IMR-90 (cell line): ENCODE measurements at regions not wholly inside any gene's neighbourhood (a gene's known extent, or its start where the extent isn't known, plus 50 kb on each side); places are given as distances from the start of the nearest gene placed in this dataset.

Experiments used
- ATAC-seq: fragments of 200-7000 bp; cut with Tn5 transposase; 2 replicates; pipeline ENCODE4 v1.9.1; 2020; ENCODE audit warnings: low read depth, mild to moderate bottlenecking, moderate library complexity
- BruUV-seq: library from RNA; stranded (reverse); fragments of 400-500 nt; replicated peaks from 2 replicates; lab custom pipeline; 2021; lab: Mats Ljungman, UMichigan
- CTCF ChIA-PET: fragments of 300-600 bp; formaldehyde crosslinking; extraction: SDS; loops from one replicate; lab custom pipeline; 2021; ENCODE audit warnings: antibody characterized with exemption; lab: Yijun Ruan, JAX
- POLR2A ChIA-PET: fragments of 300-600 bp; sonication (Branson Sonifier 250); formaldehyde crosslinking; loops from one replicate; lab custom pipeline; 2022; ENCODE audit warnings: antibody characterized with exemption; ENCODE audit not compliant: unreplicated experiment; lab: Charles Lee
- DNase-seq: peaks from one replicate; pipeline ENCODE4 v3.0.0; 2013
- H2AFZ ChIP-seq: replicated peaks from 2 replicates; pipeline ENCODE3; 2013; ENCODE audit warnings: low read length, mild to moderate bottlenecking; ENCODE audit not compliant: poor library complexity
- H2AK5ac ChIP-seq: 2 replicates; pipeline ENCODE4 v1.6.1; 2013; ENCODE audit warnings: low read depth, low read length, inconsistent platforms
- H2AK9ac ChIP-seq: replicated peaks from 2 replicates; pipeline ENCODE3; 2013; ENCODE audit warnings: mild to moderate bottlenecking, low read depth, low read length, moderate library complexity; ENCODE audit not compliant: poor library complexity
- H2BK120ac ChIP-seq: 2 replicates; pipeline ENCODE4 v1.6.1; 2013; ENCODE audit warnings: low read depth, low read length, inconsistent platforms
- H2BK15ac ChIP-seq: 3 replicates; pipeline ENCODE4 v1.6.1; 2013; ENCODE audit warnings: low read depth, low read length, inconsistent platforms
- H2BK20ac ChIP-seq: 2 replicates; pipeline ENCODE4 v1.6.1; 2013; ENCODE audit warnings: low read depth, mild to moderate bottlenecking, inconsistent platforms, low read length, moderate library complexity
- H2BK5ac ChIP-seq: 2 replicates; pipeline ENCODE4 v1.6.1; 2013; ENCODE audit warnings: mild to moderate bottlenecking, low read depth, low read length, inconsistent platforms; ENCODE audit not compliant: poor library complexity, severe bottlenecking
- H3K14ac ChIP-seq: replicated peaks from 2 replicates; pipeline ENCODE4 v1.6.1; 2013; ENCODE audit warnings: low read depth, low read length, inconsistent platforms
- H3K18ac ChIP-seq: 2 replicates; pipeline ENCODE4 v1.6.1; 2013; ENCODE audit warnings: low read depth, low read length, control low read depth
- H3K23ac ChIP-seq: 2 replicates; pipeline ENCODE4 v1.6.1; 2013; ENCODE audit warnings: low read depth, low read length, inconsistent platforms
- H3K27ac ChIP-seq: 2 replicates; pipeline ENCODE4 v1.5.1; 2013; ENCODE audit warnings: mild to moderate bottlenecking, control low read depth, low read length; ENCODE audit not compliant: insufficient read depth
- H3K27me3 ChIP-seq: 2 replicates; pipeline ENCODE4 v1.6.1; 2013; ENCODE audit warnings: low read length; ENCODE audit not compliant: control insufficient read depth, insufficient read depth
- H3K36me3 ChIP-seq: 2 replicates; pipeline ENCODE4 v1.6.1; 2013; ENCODE audit warnings: low read length, mixed read lengths; ENCODE audit not compliant: control insufficient read depth, insufficient read depth
- H3K4ac ChIP-seq: 2 replicates; pipeline ENCODE4 v1.6.1; 2013; ENCODE audit warnings: low read depth, low read length, inconsistent platforms
- H3K4me1 ChIP-seq: 2 replicates; pipeline ENCODE4 v1.6.1; 2013; ENCODE audit warnings: low read length, mixed read lengths; ENCODE audit not compliant: control insufficient read depth, insufficient read depth
- H3K4me2 ChIP-seq: 2 replicates; pipeline ENCODE4 v1.6.1; 2013; ENCODE audit warnings: low read depth, mild to moderate bottlenecking, control low read depth, low read length, moderate library complexity
- H3K4me3 ChIP-seq: 2 replicates; pipeline ENCODE4 v1.5.1; 2013; ENCODE audit warnings: low read depth, mild to moderate bottlenecking, control low read depth, low read length, moderate library complexity; ENCODE audit not compliant: insufficient read depth
- H3K56ac ChIP-seq: 2 replicates; pipeline ENCODE4 v1.6.1; 2013; ENCODE audit warnings: low read length, inconsistent platforms; ENCODE audit not compliant: insufficient read depth; ENCODE audit errors: extremely low read depth
- H3K79me1 ChIP-seq, 2 experiments: 2 replicates each; pipeline ENCODE4 v1.6.1; 2013; ENCODE audit warnings: low read length in 2 of 2, inconsistent platforms in 1 of 2, low read depth in 1 of 2
- H3K9ac ChIP-seq: 2 replicates; pipeline ENCODE4 v1.6.1; 2013; ENCODE audit warnings: low read depth, low read length, control low read depth
- H3K9me1 ChIP-seq: 2 replicates; pipeline ENCODE4 v1.6.1; 2013; ENCODE audit warnings: low read length, inconsistent platforms; ENCODE audit not compliant: insufficient read depth
- H3K9me3 ChIP-seq: 2 replicates; pipeline ENCODE4 v1.6.1; 2013; ENCODE audit warnings: low read length; ENCODE audit not compliant: control insufficient read depth, insufficient read depth
- H4K20me1 ChIP-seq: 2 replicates; pipeline ENCODE4 v1.6.1; 2013; ENCODE audit warnings: low read length, inconsistent platforms; ENCODE audit not compliant: insufficient read depth
- H4K5ac ChIP-seq: 2 replicates; pipeline ENCODE4 v1.6.1; 2013; ENCODE audit warnings: mild to moderate bottlenecking, low read depth, low read length, control low read depth
- H4K8ac ChIP-seq, 2 experiments: 2 replicates each; pipeline ENCODE4 v1.6.1; 2013; ENCODE audit warnings: low read depth in 2 of 2, low read length in 2 of 2, control low read depth in 1 of 2, inconsistent platforms in 1 of 2
- H4K91ac ChIP-seq: 2 replicates; pipeline ENCODE4 v1.6.1; 2013; ENCODE audit warnings: low read depth, low read length, inconsistent platforms; ENCODE audit not compliant: insufficient read depth
- CHD1 ChIP-seq: IDR thresholded peaks from 2 replicates; pipeline ENCODE4 v1.6.1; 2012; ENCODE audit warnings: low read depth, low read length, improper control_type of control experiment
- ELK1 ChIP-seq: fragments of 150-350 bp; IDR thresholded peaks from 2 replicates; pipeline ENCODE4 v1.6.1; 2016; ENCODE audit warnings: low read depth, mild to moderate bottlenecking, low read length, moderate library complexity, borderline replicate concordance
- MXI1 ChIP-seq: IDR thresholded peaks from 2 replicates; pipeline ENCODE4 v1.6.1; 2012; ENCODE audit warnings: low read depth, mild to moderate bottlenecking, low read length, moderate library complexity, borderline replicate concordance
- NFE2L2 ChIP-seq: fragments of 150-350 bp; IDR thresholded peaks from 2 replicates; pipeline ENCODE4 v1.6.1; 2016; ENCODE audit warnings: low read depth, mild to moderate bottlenecking, low read length
- POLR2A ChIP-seq: IDR thresholded peaks from 2 replicates; pipeline ENCODE4 v1.6.1; 2012; ENCODE audit warnings: mild to moderate bottlenecking, low read depth, low read length
- RAD21 ChIP-seq: IDR thresholded peaks from 2 replicates; pipeline ENCODE4 v1.6.1; 2012; ENCODE audit warnings: low read length, improper control_type of control experiment
- RCOR1 ChIP-seq: IDR thresholded peaks from 2 replicates; pipeline ENCODE4 v1.6.1; 2012; ENCODE audit warnings: mild to moderate bottlenecking, low read length, improper control_type of control experiment; ENCODE audit not compliant: insufficient replicate concordance
- RFX5 ChIP-seq: IDR thresholded peaks from 2 replicates; pipeline ENCODE4 v1.8.0; 2012; ENCODE audit warnings: low read depth, mild to moderate bottlenecking, low read length, moderate library complexity
- USF2 ChIP-seq: fragments of 150-350 bp; IDR thresholded peaks from 2 replicates; pipeline ENCODE4 v1.6.1; 2017; ENCODE audit warnings: mild to moderate bottlenecking, antibody characterized with exemption, low read length, low read depth
- dilution Hi-C: fragments of 300-500 bp; cut with HindIII; formaldehyde crosslinking; loops from one replicate; pipeline ENCODE4 v1.14.3; 2018; ENCODE audit warnings: low sequenced_read_pairs; ENCODE audit not compliant: unreplicated experiment
- in situ Hi-C: fragments of 300-500 bp; cut with MboI; formaldehyde crosslinking; loops from 3 replicates; pipeline ENCODE4 v1.14.3; 2019; ENCODE audit warnings: low sequenced_read_pairs, inconsistent platforms, mixed read lengths
- intact Hi-C: fragments of 100-400 bp; cut with micrococcal nuclease; formaldehyde crosslinking; loops from 2 replicates; pipeline ENCODE4 v1.10.0; 2022

GRCh38 chr4:32340591-32340990, 1620.4 kb downstream of the PCDH7 start:
- no peaks in the 10 kb centered on the region for H3K79me1 ChIP-seq
- no peaks in the 10 kb centered on the region; the same call in 1 of the 2 replicates for H3K9me3 ChIP-seq
- DNase-seq (no peak), ATAC-seq (no peak)
- H3K4me2 ChIP-seq, result no peak overlapping the region
- no peak overlapping the region for H2AK5ac ChIP-seq
- H2BK15ac ChIP-seq, result no peak overlapping the region
- CTCF ChIA-PET, result no interaction called here
- no peak overlapping the region for H4K91ac ChIP-seq
- no peak overlapping the region for H4K8ac ChIP-seq
- no peak overlapping the region for H3K23ac ChIP-seq
- no peaks in the 10 kb centered on the region for H4K20me1 ChIP-seq
- H4K5ac ChIP-seq, result no peak overlapping the region
- no peak overlapping the region for H2BK5ac ChIP-seq
- H2AK9ac ChIP-seq, result no peak overlapping the region
- dilution Hi-C loops, result no loop called here
- H3K27me3 ChIP-seq, result no peaks in the 10 kb centered on the region
- H3K14ac ChIP-seq, result no peak overlapping the region
- BruUV-seq, result no TSS peak
- H3K4ac ChIP-seq, result no peak overlapping the region
- H3K36me3 ChIP-seq, result no peaks in the 10 kb centered on the region
- no peak overlapping the region for H3K27ac ChIP-seq
- POLR2A ChIA-PET, result no interaction called here
- H2BK120ac ChIP-seq, result no peak overlapping the region
- no peak overlapping the region for H2BK20ac ChIP-seq
- no peak overlapping the region for H2AFZ ChIP-seq
- in situ Hi-C loops, result no loop called here
- H3K9ac ChIP-seq, result no peak overlapping the region
- H3K18ac ChIP-seq, result no peak overlapping the region
- intact Hi-C loops, result no loop called here
- H3K4me3 ChIP-seq, result no peak overlapping the region
- H3K4me1 ChIP-seq, result no peaks in the 10 kb centered on the region
- TF ChIP-seq USF2, result no peak
- no peak for TF ChIP-seq POLR2A
- TF ChIP-seq MXI1, result no peak
- TF ChIP-seq NFE2L2, result no peak
- no peak for TF ChIP-seq ELK1
- TF ChIP-seq RAD21, result no peak
- TF ChIP-seq RCOR1, result no peak
- TF ChIP-seq CHD1, result no peak
- no peak for TF ChIP-seq RFX5
- H3K9me1 ChIP-seq, result no peaks in the 10 kb centered on the region
- no peak overlapping the region for H3K56ac ChIP-seq
